ENCODE measurements at regions not wholly inside any gene's neighbourhood (a gene's known extent, or its start where the extent isn't known, plus 50 kb on each side); places are given as distances from the start of the nearest gene placed in this dataset.

DNA sequence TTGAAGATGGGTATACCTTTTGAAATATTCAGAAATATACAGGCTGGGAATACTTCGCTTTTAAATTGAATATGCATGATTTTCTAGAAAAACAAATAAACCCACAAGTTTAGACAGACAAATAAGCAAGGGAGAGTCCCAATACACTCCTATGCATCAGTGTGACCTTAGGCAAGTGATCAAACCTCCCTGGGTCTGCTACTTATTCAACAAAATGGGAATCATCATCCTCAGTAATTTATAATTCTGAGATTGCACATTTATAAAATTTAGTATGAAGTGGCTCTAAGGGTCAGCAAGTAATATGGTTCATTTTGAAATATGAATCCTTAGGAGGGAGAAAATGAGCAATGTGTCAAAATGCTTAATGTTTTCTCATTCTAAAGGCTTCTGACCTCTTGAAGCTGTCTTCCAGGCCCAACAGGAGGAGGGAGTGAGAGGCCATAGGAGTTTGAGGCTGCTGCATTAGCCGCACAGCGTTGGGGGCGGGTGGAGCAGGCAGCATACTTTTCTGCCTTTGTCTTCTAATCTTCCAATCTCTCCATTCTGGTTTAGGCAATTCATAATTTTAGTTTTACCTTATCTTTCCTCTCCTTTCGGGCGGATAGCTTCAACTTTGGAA, 155.1 kb downstream of the TRIB2 start:
- TF ChIP-seq, protein P1, sequence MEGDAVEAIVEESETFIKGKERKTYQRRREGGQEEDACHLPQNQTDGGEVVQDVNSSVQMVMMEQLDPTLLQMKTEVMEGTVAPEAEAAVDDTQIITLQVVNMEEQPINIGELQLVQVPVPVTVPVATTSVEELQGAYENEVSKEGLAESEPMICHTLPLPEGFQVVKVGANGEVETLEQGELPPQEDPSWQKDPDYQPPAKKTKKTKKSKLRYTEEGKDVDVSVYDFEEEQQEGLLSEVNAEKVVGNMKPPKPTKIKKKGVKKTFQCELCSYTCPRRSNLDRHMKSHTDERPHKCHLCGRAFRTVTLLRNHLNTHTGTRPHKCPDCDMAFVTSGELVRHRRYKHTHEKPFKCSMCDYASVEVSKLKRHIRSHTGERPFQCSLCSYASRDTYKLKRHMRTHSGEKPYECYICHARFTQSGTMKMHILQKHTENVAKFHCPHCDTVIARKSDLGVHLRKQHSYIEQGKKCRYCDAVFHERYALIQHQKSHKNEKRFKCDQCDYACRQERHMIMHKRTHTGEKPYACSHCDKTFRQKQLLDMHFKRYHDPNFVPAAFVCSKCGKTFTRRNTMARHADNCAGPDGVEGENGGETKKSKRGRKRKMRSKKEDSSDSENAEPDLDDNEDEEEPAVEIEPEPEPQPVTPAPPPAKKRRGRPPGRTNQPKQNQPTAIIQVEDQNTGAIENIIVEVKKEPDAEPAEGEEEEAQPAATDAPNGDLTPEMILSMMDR (IDR thresholded peaks at IDR 0.05; ENCODE audit: extremely low read depth, missing control alignments): no peak

DNA sequence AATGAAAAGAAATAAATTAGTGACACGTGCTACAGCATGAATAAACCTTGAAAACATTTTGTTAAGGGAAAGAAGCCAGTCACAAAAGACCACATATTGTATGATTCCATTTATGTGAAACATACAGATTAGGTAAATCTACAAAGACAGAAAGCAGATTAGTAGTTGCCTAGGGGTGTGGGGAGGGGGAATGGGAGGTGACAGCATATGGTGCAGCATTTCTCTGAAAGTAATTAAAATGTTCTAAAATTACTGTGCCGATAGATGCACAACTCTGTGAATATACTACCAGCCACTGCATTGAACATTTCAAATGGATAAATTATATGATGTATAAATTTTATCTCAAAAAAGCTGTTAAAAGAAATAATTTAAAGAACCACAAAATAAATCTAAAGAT, 161.0 kb downstream of the TRIB2 start:
- DNase-seq (ENCODE audit: low spot score): no peak
- TF ChIP-seq, protein P1 (IDR thresholded peaks at IDR 0.05; ENCODE audit: extremely low read depth, missing control alignments): no peak

More for the DNA sequence above, 155.1 kb downstream of the TRIB2 start:
- DNase-seq (ENCODE audit: low spot score): no peak

DNA sequence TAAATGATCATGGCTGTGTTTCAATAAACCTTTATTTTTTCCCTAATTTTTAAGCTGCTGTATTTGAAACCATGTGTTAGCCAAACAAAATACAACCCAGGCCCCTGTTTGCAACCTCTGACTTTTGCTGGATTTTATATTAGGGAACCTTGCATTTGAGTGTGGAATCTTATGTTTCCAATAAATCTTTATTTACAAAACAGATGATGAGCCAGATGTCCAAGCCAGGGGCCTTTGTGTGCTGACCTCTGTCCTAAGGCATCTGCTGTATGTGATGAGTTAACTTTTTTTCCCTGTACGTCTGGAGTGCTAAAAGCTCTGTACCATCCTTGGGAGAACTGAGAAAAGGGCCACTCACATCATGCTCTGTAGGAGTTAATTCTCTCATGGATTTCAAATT, 162.9 kb downstream of the TRIB2 start:
- no peak for DNase-seq (ENCODE audit: low spot score)
- TF ChIP-seq, protein P1 (IDR thresholded peaks at IDR 0.05; ENCODE audit: extremely low read depth, missing control alignments): no peak

DNA sequence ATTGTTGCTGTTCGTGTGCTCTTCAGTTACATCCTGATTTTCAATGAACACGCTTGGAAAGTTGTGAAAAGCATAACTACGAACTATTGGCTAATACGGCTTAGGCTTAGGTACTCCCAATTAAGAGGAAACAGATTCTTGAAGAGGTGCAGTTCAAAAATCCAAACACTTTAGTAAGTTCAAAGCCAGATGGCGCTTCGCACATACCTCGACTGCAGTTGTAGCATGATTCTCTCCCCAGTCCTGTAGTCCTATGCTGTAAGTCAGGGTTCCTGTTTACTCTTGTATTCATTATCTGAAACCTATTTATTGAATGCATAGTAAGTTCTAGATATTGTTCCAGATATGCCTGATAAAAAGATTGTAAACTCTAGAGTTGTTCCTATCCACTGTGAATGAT, 165.2 kb downstream of the TRIB2 start:
- TF ChIP-seq, protein P1 (IDR thresholded peaks at IDR 0.05; ENCODE audit: extremely low read depth, missing control alignments): no peak
- DNase-seq (ENCODE audit: low spot score): no peak

DNA sequence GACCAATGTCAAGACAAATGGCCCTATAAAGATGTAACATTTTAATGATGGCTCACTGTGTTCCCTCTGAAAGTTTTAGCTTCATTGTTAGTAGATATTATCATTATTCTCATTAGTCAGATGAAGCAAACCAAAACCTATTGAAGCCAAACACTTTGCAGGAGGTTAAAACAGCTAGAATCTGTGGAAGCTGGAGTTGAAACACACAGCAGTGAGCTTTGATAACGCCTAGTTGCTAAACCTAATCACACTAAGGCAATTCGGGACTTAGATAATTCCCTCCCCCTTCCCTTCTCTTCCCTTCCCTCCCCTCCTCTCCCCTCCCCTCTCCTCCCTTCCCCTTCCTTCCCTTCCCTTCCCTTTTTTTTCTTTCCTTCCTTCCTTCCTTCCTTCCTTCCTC, 165.7 kb downstream of the TRIB2 start:
- TF ChIP-seq, protein P1 (IDR thresholded peaks at IDR 0.05; ENCODE audit: extremely low read depth, missing control alignments): no peak

DNA sequence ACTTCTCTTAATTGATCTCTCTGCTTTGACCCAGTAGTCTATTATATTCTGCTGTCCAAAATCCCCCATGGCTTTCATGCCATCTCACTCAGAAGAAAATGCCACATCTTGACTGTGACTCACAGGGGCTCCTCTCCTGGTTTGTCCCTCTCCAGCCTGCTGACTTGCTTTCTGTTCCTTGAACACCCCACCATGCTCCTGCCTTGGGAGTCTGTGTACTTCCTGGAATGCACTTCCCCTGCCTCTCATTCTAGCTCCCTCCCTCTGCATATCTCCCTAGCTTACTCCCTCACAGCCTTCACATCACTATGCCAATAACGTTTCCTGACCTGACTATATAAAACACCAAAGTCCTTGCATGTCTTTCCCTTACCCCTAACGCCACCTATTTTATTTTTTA, 167.2 kb downstream of the TRIB2 start:
- TF ChIP-seq, protein P1 (IDR thresholded peaks at IDR 0.05; ENCODE audit: extremely low read depth, missing control alignments): no peak

More for the DNA sequence above, 165.7 kb downstream of the TRIB2 start:
- DNase-seq (ENCODE audit: low spot score): no peak

DNA sequence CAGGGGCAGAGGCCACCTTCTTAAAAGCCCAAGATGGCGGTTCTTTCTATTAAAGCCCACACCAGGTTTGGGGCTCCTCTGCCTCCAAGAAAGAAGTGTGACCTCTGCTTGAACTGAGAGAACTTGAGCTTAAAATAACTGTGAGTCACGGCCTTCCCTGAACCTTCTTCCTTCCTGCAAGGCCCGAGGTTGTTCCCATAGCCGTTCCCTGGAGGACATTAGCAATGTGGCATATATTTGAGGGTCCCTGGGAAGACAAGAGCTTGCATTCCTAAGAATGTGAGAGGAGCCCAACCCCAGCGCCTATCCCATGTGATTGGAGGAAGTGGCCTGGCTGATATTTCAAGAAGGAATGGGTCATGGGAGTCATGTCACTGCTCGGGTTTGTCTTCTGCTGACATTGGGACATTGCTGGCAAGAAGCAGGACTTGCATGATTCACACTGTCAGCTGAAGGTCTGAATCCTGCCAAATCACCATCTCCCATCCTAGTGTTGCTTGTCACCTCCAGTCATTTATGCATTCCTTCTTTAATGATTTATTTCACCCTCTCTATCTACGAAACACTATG, 168.1 kb downstream of the TRIB2 start:
- DNase-seq (ENCODE audit: low spot score): no peak
- TF ChIP-seq, protein P1 (IDR thresholded peaks at IDR 0.05; ENCODE audit: extremely low read depth, missing control alignments): no peak

More for the DNA sequence above, 167.2 kb downstream of the TRIB2 start:
- DNase-seq (ENCODE audit: low spot score): no peak

Data from GM20000 (cell line).